SU-DHL-6 (cell line): ENCODE measurements at regions not wholly inside any gene's neighbourhood (a gene's known extent, or its start where the extent isn't known, plus 50 kb on each side); places are given as distances from the start of the nearest gene placed in this dataset.

Source experiments
- EZH2phosphoT487 ChIP-seq: fragments of 200-600 bp; sonication (generic), shearing (Covaris generic); conservative IDR thresholded peaks from 2 replicates; pipeline ENCODE4 v1.6.1; 2018; ENCODE audit warnings: mild to moderate bottlenecking, antibody characterized with exemption, low read length, moderate library complexity, mixed read lengths
- TF ChIP-seq, protein P1 (sequence below): fragments of 200-600 bp; sonication (generic); IDR thresholded peaks from one replicate; pipeline ENCODE4 v1.5.1; 2017; ENCODE audit warnings: antibody characterized with exemption, mild to moderate bottlenecking, low read length, moderate library complexity; ENCODE audit not compliant: insufficient read depth, poor library complexity, severe bottlenecking

DNA sequence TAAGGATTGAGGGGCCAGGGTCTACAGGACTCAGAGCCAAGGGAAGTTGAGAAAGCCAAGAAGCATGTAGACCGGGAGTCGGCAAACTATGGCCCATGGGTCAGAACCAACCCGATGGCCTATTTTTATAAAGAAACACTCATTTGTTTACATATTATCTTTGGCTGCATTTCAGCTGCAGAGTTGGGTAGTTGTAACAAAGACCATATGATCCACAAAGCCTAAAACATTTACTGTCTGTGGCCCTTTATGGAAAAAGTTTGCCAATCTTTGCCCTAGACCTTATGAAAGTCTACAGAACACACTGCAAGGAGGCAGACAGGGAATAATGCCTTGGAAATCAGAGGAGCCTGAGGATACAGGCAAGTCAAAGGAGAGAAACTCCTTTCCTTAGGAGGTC lies 63.2 kb upstream of the MNS1 start:
- TF ChIP-seq, protein P1, sequence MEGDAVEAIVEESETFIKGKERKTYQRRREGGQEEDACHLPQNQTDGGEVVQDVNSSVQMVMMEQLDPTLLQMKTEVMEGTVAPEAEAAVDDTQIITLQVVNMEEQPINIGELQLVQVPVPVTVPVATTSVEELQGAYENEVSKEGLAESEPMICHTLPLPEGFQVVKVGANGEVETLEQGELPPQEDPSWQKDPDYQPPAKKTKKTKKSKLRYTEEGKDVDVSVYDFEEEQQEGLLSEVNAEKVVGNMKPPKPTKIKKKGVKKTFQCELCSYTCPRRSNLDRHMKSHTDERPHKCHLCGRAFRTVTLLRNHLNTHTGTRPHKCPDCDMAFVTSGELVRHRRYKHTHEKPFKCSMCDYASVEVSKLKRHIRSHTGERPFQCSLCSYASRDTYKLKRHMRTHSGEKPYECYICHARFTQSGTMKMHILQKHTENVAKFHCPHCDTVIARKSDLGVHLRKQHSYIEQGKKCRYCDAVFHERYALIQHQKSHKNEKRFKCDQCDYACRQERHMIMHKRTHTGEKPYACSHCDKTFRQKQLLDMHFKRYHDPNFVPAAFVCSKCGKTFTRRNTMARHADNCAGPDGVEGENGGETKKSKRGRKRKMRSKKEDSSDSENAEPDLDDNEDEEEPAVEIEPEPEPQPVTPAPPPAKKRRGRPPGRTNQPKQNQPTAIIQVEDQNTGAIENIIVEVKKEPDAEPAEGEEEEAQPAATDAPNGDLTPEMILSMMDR = no peak
- no peak for TF ChIP-seq EZH2phosphoT487
